Frontal cortex (tissue), 3 donors: ENCODE measurements at regions not wholly inside any gene's neighbourhood (a gene's known extent, or its start where the extent isn't known, plus 50 kb on each side); places are given as distances from the start of the nearest gene placed in this dataset.

ENCODE experiments used
- DNase-seq, 2 donors: peaks; one replicate each; pipeline ENCODE4 v3.0.0; 2012; ENCODE audit warnings: low spot score in 2 of 2
- FAIRE-seq: peaks from 2 replicates; lab custom pipeline; 2012; peaks lifted over from hg19 to GRCh38; lab: Jason Lieb, UNC
- donor health status: control.
- donor health status: control.
- donor health status: control.

GRCh38 chr3:31423482-31423881 is 109.2 kb upstream of the STT3B start:
- no peak for DNase-seq
- FAIRE-seq: no peak

GRCh38 chr3:31425401-31425800 is 107.3 kb upstream of the STT3B start:
- DNase-seq (no peak), FAIRE-seq (no peak)

DNA sequence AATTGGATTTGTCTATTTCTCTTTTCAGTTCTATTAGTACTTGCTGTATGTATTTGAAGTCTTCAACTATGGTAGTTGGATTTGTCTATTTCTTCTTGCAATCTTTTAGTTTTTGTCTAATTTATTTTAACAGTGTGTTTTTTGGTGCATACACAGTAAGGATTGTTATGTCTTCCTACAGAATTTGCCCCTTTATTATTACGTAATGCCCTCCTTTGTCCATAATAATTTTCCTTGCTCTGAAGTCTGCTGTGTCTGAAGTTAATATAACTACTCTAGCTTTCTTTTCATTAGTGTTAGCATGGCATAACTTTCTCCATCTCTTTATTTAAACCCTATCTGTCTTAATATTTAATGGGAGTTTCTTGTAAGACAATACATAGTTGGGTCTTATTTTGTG is 105.1 kb upstream of the STT3B start:
- FAIRE-seq: no peak

DNA sequence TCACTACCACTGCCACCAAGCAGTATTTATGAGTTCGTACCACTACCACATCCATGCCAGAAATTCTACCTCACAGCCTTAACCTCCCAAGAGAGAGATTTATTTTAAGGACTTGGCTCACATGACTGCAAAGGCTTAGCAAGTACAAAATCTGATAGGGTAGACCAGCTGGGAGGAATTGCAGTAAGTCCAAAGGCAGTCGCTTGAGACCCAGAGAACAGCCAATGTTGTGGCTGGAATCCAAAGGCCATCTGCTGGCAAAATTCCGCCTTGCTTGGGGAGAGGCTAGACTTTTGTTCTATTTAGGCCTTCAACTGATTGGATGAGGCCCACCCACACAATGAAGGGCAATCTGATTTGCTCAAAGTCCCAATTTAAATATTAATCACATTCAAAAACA is 101.4 kb upstream of the STT3B start:
- no peak for DNase-seq
- no peak for FAIRE-seq

More for the DNA sequence above, 105.1 kb upstream of the STT3B start:
- DNase-seq: no peak

- FAIRE-seq (no peak), DNase-seq (no peak)
Measured at GRCh38 chr3:31432897-31433678, 99.6 kb upstream of the STT3B start.

GRCh38 chr3:31433679-31433992 is 99.1 kb upstream of the STT3B start:
- FAIRE-seq (no peak), DNase-seq (no peak)

- FAIRE-seq: no peak
Measured at GRCh38 chr3:31434819-31435218, 97.9 kb upstream of the STT3B start.

GRCh38 chr3:31436830-31437229 is 95.9 kb upstream of the STT3B start:
- no peak for DNase-seq
- FAIRE-seq: no peak

More at GRCh38 chr3:31434819-31435218, 97.9 kb upstream of the STT3B start:
- DNase-seq: no peak

GRCh38 chr3:31438742-31439141 is 94.0 kb upstream of the STT3B start:
- no peak for FAIRE-seq
- DNase-seq: no peak

GRCh38 chr3:31439890-31440750 is 92.6 kb upstream of the STT3B start:
- FAIRE-seq: no peak
- DNase-seq: no peak

GRCh38 chr3:31440878-31441277 is 91.8 kb upstream of the STT3B start:
- no peak for FAIRE-seq
- no peak for DNase-seq

DNA sequence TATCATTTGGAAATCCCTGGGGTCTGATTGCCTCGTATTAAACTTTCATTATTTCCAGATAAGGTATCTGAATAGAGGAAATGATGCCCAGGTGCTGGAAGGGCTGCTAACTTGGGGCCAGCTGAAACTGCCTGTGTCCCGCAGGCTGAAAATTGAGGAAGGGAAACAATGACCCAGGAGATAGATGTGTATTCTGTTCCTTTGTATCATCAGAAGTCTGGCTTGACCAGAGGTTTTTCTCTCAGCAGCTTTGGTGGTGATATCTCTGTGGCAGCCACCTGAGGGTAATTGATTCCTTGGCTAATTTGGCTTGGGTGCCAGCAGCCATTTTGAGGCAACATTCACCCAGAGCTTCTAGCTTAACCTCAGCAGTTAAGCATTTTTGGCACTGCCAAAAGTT is 90.0 kb upstream of the STT3B start:
- FAIRE-seq (no peak), DNase-seq (no peak)

GRCh38 chr3:31444220-31445142 is 88.2 kb upstream of the STT3B start:
- DNase-seq (no peak), FAIRE-seq (no peak)

GRCh38 chr3:31445701-31446100 is 87.0 kb upstream of the STT3B start:
- no peak for FAIRE-seq
- DNase-seq: no peak

DNA sequence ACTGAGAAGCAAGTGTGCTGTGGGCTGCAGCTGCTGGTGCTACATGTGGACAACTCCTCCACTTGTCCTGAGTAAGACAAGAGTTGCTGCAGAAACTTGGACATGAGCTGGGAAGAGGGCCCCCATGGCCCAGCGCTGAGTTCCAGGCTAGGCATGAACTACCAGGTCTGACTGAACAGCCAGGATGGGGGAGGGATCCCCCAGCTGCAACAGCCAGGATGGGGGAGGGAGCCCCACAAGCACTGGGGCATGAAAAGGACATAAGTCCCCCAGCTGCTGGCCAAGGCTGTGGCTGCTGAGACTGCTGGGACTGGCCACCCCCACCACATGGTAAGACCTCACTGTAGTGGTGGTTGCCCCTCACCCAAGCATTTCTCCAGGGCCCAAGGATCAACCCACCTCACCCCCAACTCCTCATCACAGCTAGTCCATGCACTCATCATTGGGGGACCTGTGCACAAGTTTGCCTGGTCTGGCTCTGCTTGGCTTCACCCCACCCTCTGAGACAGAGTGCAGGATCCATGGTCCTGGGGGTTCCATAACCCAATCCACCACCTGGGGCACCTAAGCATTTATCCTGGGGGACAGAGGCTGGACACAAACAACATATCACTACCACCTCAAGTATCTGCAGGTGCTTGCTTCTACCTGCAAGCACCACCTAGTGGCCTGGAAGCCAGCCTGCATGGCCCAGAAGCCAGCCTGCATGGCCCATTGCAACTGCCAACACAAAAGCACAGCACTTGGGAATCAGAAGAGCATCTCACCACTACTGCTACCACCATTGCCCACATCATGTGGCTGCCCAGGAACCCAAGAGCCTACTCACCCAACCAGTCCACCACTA is 84.5 kb upstream of the STT3B start:
- DNase-seq: no peak
- FAIRE-seq: no peak

GRCh38 chr3:31448882-31449243 is 83.9 kb upstream of the STT3B start:
- FAIRE-seq (no peak), DNase-seq (no peak)

DNA sequence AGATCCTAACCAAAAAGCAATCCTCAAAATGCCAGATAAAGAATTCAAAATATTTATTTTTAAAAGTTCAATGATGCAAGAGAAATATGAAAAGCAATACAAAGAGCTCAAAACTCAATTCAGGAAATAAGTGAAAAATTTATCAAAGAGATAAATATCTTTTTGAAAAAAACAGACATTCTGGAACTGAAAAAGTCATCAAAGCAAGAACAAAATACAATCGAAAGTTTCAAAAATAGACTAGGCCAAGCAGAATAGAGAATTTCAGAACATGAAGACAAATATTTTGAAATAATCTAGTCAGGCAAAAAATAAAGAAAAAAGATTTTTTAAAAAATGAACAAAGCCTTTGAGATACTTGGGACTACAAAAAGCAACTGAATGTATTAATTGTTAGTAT is 83.4 kb upstream of the STT3B start:
- no peak for FAIRE-seq
- DNase-seq: no peak

DNA sequence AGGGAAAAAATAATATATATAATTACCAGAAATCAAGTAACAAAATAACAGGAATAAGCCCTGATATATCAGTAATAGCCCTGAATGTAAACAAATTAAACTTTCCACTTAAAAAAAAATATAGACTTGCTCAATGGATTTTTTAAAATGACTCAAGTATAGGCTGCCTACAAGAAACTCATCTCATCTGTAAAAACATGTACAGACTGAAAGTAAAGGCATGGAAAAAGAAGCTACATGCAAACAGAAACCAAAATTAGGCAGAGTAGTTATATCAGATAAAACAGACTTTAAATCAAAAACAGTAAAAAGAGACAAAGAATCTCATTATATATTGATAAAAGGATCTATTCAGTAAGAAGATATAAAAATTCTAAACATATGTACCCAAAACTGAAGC is 82.4 kb upstream of the STT3B start:
- DNase-seq: no peak
- FAIRE-seq: no peak

DNA sequence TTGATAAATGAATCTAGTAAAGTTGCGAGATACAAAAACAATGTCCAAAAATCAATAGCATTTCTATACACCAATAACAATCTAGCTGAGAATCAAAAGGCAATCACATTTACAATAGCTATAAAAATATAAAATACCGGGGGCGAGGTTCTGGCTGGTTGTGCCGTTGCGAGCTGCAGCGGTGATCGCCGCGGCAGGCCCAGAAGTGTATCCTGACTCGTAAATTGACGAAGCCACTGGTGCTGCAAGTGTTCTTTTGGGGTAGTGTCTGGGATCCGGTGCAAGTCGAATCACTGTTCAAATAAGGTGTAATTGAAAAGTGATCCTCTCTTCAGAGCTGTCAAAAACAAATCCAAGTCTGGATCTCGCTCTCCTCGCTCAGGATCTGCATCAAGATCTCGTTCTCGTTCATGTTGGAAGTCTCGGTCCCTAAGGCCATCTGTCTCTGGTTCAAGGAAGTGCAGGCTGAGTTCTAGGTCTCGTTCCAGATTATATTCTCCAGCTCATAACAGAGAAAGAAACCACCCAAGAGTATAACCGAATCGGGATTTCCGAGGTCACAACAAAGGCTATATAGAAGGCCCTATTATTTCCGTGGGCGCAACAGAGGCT is 80.1 kb upstream of the STT3B start:
- DNase-seq (no peak), FAIRE-seq (no peak)
